Upper lobe of left lung (tissue), 4 donors: ENCODE measurements at regions not wholly inside any gene's neighbourhood (a gene's known extent, or its start where the extent isn't known, plus 50 kb on each side); places are given as distances from the start of the nearest gene placed in this dataset.

Experiments
- EP300 ChIP-seq, 4 donors: sonication (generic); formaldehyde crosslinking; IDR thresholded peaks; one replicate each; pipeline ENCODE4 v1.5.1; 2017; ENCODE audit warnings: antibody characterized with exemption in 4 of 4, control low read depth in 2 of 4
- POLR2A ChIP-seq, 4 donors: fragments of 450-650 bp; IDR thresholded peaks; one replicate each; pipeline ENCODE4 v1.5.1; 2016 to 2017; ENCODE audit warnings: antibody characterized with exemption in 4 of 4, mild to moderate bottlenecking in 2 of 4
- POLR2AphosphoS5 ChIP-seq, 2 donors: sonication (generic); formaldehyde crosslinking; IDR thresholded peaks; one replicate each; pipeline ENCODE4 v1.5.1; 2017; ENCODE audit warnings: antibody characterized with exemption in 2 of 2
- TF ChIP-seq, protein P1 (sequence below), 6 experiments: fragments of 450-650 bp in 4 of 6; fragments of 200-600 bp in 2 of 6; sonication (generic) in 2 of 6; IDR thresholded peaks; one replicate each; pipeline ENCODE4 v1.5.1; 2016 to 2019; ENCODE audit warnings: antibody characterized with exemption in 6 of 6

DNA sequence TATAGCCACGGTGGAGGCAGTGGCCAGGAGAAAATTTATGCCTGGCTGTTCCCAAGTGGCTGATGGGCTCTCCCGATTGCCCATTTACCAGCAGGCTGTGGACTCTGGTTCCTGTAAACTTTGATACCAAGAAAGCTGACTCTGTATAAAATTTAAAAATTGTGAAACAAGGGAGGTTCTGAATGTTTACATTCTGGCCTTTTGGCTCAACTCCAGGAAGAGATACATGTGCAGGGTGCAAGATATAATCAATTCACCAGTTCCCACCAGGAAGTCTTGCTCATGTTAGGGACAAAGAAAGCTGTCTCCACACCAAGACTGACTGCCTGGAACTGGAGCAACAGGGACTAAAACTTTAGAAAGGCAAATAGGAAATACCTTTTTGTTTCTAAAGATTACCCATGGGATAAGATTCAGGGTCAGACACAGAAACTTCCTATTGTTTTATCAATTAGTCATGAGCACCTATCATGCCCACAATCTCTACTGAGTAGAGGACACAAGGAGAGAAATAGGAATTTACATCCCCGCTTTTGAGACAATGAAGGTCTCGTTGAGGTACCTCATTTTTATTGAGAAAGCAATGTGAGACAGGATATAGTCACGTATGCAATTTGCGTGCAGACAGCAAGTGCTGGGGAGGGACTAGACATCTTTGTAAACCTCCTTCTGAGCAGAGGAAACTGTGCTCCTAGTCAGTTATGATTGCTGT is 123.5 kb downstream of the LIPG start:
- TF ChIP-seq, protein P1, sequence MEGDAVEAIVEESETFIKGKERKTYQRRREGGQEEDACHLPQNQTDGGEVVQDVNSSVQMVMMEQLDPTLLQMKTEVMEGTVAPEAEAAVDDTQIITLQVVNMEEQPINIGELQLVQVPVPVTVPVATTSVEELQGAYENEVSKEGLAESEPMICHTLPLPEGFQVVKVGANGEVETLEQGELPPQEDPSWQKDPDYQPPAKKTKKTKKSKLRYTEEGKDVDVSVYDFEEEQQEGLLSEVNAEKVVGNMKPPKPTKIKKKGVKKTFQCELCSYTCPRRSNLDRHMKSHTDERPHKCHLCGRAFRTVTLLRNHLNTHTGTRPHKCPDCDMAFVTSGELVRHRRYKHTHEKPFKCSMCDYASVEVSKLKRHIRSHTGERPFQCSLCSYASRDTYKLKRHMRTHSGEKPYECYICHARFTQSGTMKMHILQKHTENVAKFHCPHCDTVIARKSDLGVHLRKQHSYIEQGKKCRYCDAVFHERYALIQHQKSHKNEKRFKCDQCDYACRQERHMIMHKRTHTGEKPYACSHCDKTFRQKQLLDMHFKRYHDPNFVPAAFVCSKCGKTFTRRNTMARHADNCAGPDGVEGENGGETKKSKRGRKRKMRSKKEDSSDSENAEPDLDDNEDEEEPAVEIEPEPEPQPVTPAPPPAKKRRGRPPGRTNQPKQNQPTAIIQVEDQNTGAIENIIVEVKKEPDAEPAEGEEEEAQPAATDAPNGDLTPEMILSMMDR (IDR thresholded peaks at IDR 0.05), result no peak
- peak in 2 of 4 donors; percentile 14 to 25 for TF ChIP-seq EP300 (IDR thresholded peaks at IDR 0.05)
- TF ChIP-seq POLR2A (IDR thresholded peaks at IDR 0.05), result no peak
- TF ChIP-seq POLR2AphosphoS5 (IDR thresholded peaks at IDR 0.05), result peak; percentile 13 to 62
